HEK293 (cell line): ENCODE measurements at regions not wholly inside any gene's neighbourhood (a gene's known extent, or its start where the extent isn't known, plus 50 kb on each side); places are given as distances from the start of the nearest gene placed in this dataset.

Experiments used
- CTCF ChIA-PET: fragments of 350-600 bp; formaldehyde crosslinking; extraction: SDS; loops from one replicate; lab custom pipeline; 2021; ENCODE audit warnings: antibody characterized with exemption; lab: Yijun Ruan, JAX
- POLR2A ChIA-PET: fragments of 300-600 bp; formaldehyde crosslinking; extraction: SDS; loops from one replicate; lab custom pipeline; 2020; ENCODE audit warnings: antibody characterized with exemption, inconsistent platforms; lab: Yijun Ruan, JAX
- H3K27ac ChIP-seq: fragments of 200-500 bp; sonication (Bioruptor generic); 2 replicates; pipeline ENCODE4 v1.5.1; 2014; ENCODE audit warnings: low read depth, low read length, control low read depth, inconsistent platforms; ENCODE audit errors: extremely low read depth
- H3K36me3 ChIP-seq, 2 experiments: fragments of 200-500 bp in 1 of 2; sonication (Bioruptor generic) in 1 of 2; 1 replicate in 1 of 2; 2 replicates in 1 of 2; pipeline ENCODE4 v1.5.1; 2014 to 2017; ENCODE audit warnings: inconsistent platforms in 2 of 2, low read length in 2 of 2; ENCODE audit not compliant: control insufficient read depth in 2 of 2, insufficient read depth in 1 of 2
- H3K4me1 ChIP-seq: fragments of 200-500 bp; sonication (Bioruptor generic); 2 replicates; pipeline ENCODE4 v1.5.1; 2014; ENCODE audit warnings: mild to moderate bottlenecking, low read length, inconsistent platforms; ENCODE audit not compliant: control insufficient read depth, insufficient read depth
- H3K4me3 ChIP-seq: 2 replicates; pipeline ENCODE4 v1.5.1; 2011; ENCODE audit warnings: low read depth, mild to moderate bottlenecking, control low read depth, low read length, moderate library complexity
- H3K9me3 ChIP-seq: fragments of 200-500 bp; sonication (Bioruptor generic); 2 replicates; pipeline ENCODE4 v1.5.1; 2014; ENCODE audit warnings: low read depth, low read length, inconsistent platforms; ENCODE audit not compliant: control insufficient read depth, insufficient read depth
- ATF2 ChIP-seq: fragments of 450-650 bp; formaldehyde crosslinking; IDR thresholded peaks from 2 replicates; pipeline ENCODE4 v1.5.1; 2016; ENCODE audit warnings: missing biosample characterization, missing genetic modification characterization, low read depth
- EGR2 ChIP-seq: fragments of 450-650 bp; formaldehyde crosslinking; IDR thresholded peaks from 2 replicates; pipeline ENCODE4 v1.5.1; 2016; ENCODE audit warnings: low read depth, missing biosample characterization, missing genetic modification characterization
- OSR2 ChIP-seq: fragments of 450-650 bp; formaldehyde crosslinking; IDR thresholded peaks from 2 replicates; pipeline ENCODE4 v1.5.1; 2016; ENCODE audit warnings: missing biosample characterization, missing genetic modification characterization
- PATZ1 ChIP-seq: fragments of 450-650 bp; formaldehyde crosslinking; IDR thresholded peaks from 2 replicates; pipeline ENCODE4 v1.5.1; 2016; ENCODE audit warnings: missing biosample characterization, missing genetic modification characterization
- SP2 ChIP-seq: fragments of 450-650 bp; formaldehyde crosslinking; IDR thresholded peaks from 2 replicates; pipeline ENCODE4 v1.5.1; 2016; ENCODE audit warnings: missing biosample characterization, missing genetic modification characterization
- TRIM28 ChIP-seq: IDR thresholded peaks from 2 replicates; pipeline ENCODE4 v1.6.1; 2011; ENCODE audit warnings: low read length, control low read depth, borderline replicate concordance
- TSHZ1 ChIP-seq: fragments of 450-650 bp; formaldehyde crosslinking; IDR thresholded peaks from 2 replicates; pipeline ENCODE4 v1.5.1; 2016; ENCODE audit warnings: missing biosample characterization, missing genetic modification characterization, borderline replicate concordance
- ZBTB17 ChIP-seq: fragments of 450-650 bp; formaldehyde crosslinking; IDR thresholded peaks from 2 replicates; pipeline ENCODE4 v1.5.1; 2016; ENCODE audit warnings: missing biosample characterization, missing genetic modification characterization
- ZBTB49 ChIP-seq: fragments of 450-650 bp; formaldehyde crosslinking; IDR thresholded peaks from 2 replicates; pipeline ENCODE4 v1.5.1; 2016; ENCODE audit warnings: missing biosample characterization, missing genetic modification characterization, low read depth
- ZBTB6 ChIP-seq: fragments of 450-650 bp; formaldehyde crosslinking; IDR thresholded peaks from 2 replicates; pipeline ENCODE4 v1.5.1; 2017; ENCODE audit warnings: missing biosample characterization, missing genetic modification characterization
- ZFHX2 ChIP-seq: fragments of 450-650 bp; formaldehyde crosslinking; conservative IDR thresholded peaks from 2 replicates; pipeline ENCODE4 v1.5.1; 2016; ENCODE audit warnings: missing biosample characterization, missing genetic modification characterization
- ZNF121 ChIP-seq: fragments of 450-650 bp; formaldehyde crosslinking; IDR thresholded peaks from 2 replicates; pipeline ENCODE4 v1.5.1; 2016; ENCODE audit warnings: missing biosample characterization, missing genetic modification characterization
- ZNF19 ChIP-seq: fragments of 450-650 bp; formaldehyde crosslinking; IDR thresholded peaks from 2 replicates; pipeline ENCODE4; 2016; ENCODE audit warnings: missing biosample characterization, missing genetic modification characterization, low read depth
- ZNF23 ChIP-seq: fragments of 450-650 bp; formaldehyde crosslinking; IDR thresholded peaks from 2 replicates; pipeline ENCODE4 v1.5.1; 2016; ENCODE audit warnings: missing biosample characterization, missing genetic modification characterization, borderline replicate concordance
- ZNF426 ChIP-seq: fragments of 450-650 bp; formaldehyde crosslinking; IDR thresholded peaks from 2 replicates; pipeline ENCODE4 v1.5.1; 2017; ENCODE audit warnings: missing biosample characterization, missing genetic modification characterization, mild to moderate bottlenecking, inconsistent platforms, moderate library complexity
- ZNF449 ChIP-seq: fragments of 450-650 bp; formaldehyde crosslinking; IDR thresholded peaks from 2 replicates; pipeline ENCODE4 v1.5.1; 2017; ENCODE audit warnings: missing biosample characterization, mild to moderate bottlenecking, missing genetic modification characterization, moderate library complexity
- ZNF48 ChIP-seq: fragments of 450-650 bp; formaldehyde crosslinking; IDR thresholded peaks from 2 replicates; pipeline ENCODE4 v1.5.1; 2016; ENCODE audit warnings: missing biosample characterization, missing genetic modification characterization
- ZNF488 ChIP-seq: fragments of 450-650 bp; formaldehyde crosslinking; IDR thresholded peaks from 2 replicates; pipeline ENCODE4 v1.5.1; 2016; ENCODE audit warnings: missing biosample characterization, missing genetic modification characterization
- ZNF571 ChIP-seq: fragments of 450-650 bp; formaldehyde crosslinking; IDR thresholded peaks from 2 replicates; pipeline ENCODE4 v1.5.0; 2017; ENCODE audit warnings: missing biosample characterization, missing genetic modification characterization
- ZNF580 ChIP-seq: fragments of 450-650 bp; formaldehyde crosslinking; IDR thresholded peaks from 2 replicates; pipeline ENCODE4 v1.5.1; 2016; ENCODE audit warnings: missing biosample characterization, missing genetic modification characterization
- ZNF677 ChIP-seq: fragments of 450-650 bp; IDR thresholded peaks from 2 replicates; pipeline ENCODE4 v1.5.0; 2018; ENCODE audit warnings: missing biosample characterization, mild to moderate bottlenecking, missing genetic modification characterization, moderate library complexity
- ZNF791 ChIP-seq: fragments of 450-650 bp; formaldehyde crosslinking; IDR thresholded peaks from 2 replicates; pipeline ENCODE4 v1.5.1; 2016; ENCODE audit warnings: missing biosample characterization, missing genetic modification characterization
- ZSCAN16 ChIP-seq: fragments of 450-650 bp; formaldehyde crosslinking; IDR thresholded peaks from 2 replicates; pipeline ENCODE4 v1.5.1; 2016; ENCODE audit warnings: missing biosample characterization, missing genetic modification characterization

GRCh38 chr1:194267021-194267420, 1080.6 kb upstream of the B3GALT2 start (continued):
- TF ChIP-seq ATF2 (tag by site-specific recombination) (no peak), ZNF488 (tag by site-specific recombination) (no peak), ZNF677 (tag by site-specific recombination) (no peak), ZBTB6 (tag by site-specific recombination) (no peak), ZNF48 (tag by site-specific recombination) (no peak)

GRCh38 chr1:194256010-194256409, 1069.6 kb upstream of the B3GALT2 start:
- Histone ChIP-seq H3K4me3 (no peak overlapping the region), H3K9me3 (no peaks in the 10 kb centered on the region), H3K27ac (no peak overlapping the region), H3K4me1 (no peaks in the 10 kb centered on the region), H3K36me3 (no peaks in the 10 kb centered on the region)
- ChIA-PET CTCF (no interaction called here), POLR2A (no interaction called here)
- TF ChIP-seq PATZ1 (tag by site-specific recombination) (no peak), ZNF791 (tag by site-specific recombination) (no peak), TRIM28 (no peak), TSHZ1 (tag by site-specific recombination) (no peak), ZBTB17 (tag by site-specific recombination) (no peak), ZNF426 (tag by site-specific recombination) (no peak), ZNF23 (tag by site-specific recombination) (no peak), ZFHX2 (tag by site-specific recombination) (no peak), ZNF571 (no peak), ZBTB49 (tag by site-specific recombination) (no peak), ZNF449 (tag by site-specific recombination) (no peak), ZNF19 (tag by site-specific recombination) (no peak), ZNF121 (tag by site-specific recombination) (no peak), OSR2 (tag by site-specific recombination) (no peak), EGR2 (tag by site-specific recombination) (no peak), SP2 (tag by site-specific recombination) (no peak), ZNF580 (no peak), ZSCAN16 (tag by site-specific recombination) (no peak)
